DND-41 (cell line): ENCODE measurements at regions not wholly inside any gene's neighbourhood (a gene's known extent, or its start where the extent isn't known, plus 50 kb on each side); places are given as distances from the start of the nearest gene placed in this dataset.

ENCODE experiments used
- ATAC-seq: fragments of 200-7000 bp; cut with Tn5 transposase; 3 replicates; pipeline ENCODE4 v1.9.1; 2021; ENCODE audit warnings: low read depth; ENCODE audit not compliant: insufficient read depth
- DNase-seq: peaks from one replicate; pipeline ENCODE4 v3.0.0-alpha.2; 2020
- H2AFZ ChIP-seq: 2 replicates; pipeline ENCODE4 v1.6.0; 2012; ENCODE audit warnings: low read depth, low read length
- H3K27ac ChIP-seq: 2 replicates; pipeline ENCODE4 v1.5.1; 2012; ENCODE audit warnings: low read length, inconsistent platforms
- H3K27me3 ChIP-seq: fragments of 200-600 bp; sonication (generic); 2 replicates; pipeline ENCODE4 v1.6.0; 2012; ENCODE audit warnings: low read length, mild to moderate bottlenecking, inconsistent platforms; ENCODE audit not compliant: insufficient read depth, poor library complexity
- H3K36me3 ChIP-seq: 2 replicates; pipeline ENCODE4 v1.5.1; 2012; ENCODE audit warnings: low read length, inconsistent platforms; ENCODE audit not compliant: insufficient read depth
- H3K4me1 ChIP-seq: 2 replicates; pipeline ENCODE4 v1.5.1; 2012; ENCODE audit warnings: mild to moderate bottlenecking, low read length; ENCODE audit not compliant: insufficient read depth
- H3K4me2 ChIP-seq: 2 replicates; pipeline ENCODE4 v1.6.0; 2012; ENCODE audit warnings: mild to moderate bottlenecking, moderate library complexity, low read length, inconsistent platforms; ENCODE audit not compliant: insufficient read depth
- H3K4me3 ChIP-seq, 2 experiments: fragments of 200-600 bp in 1 of 2; shearing (Covaris generic) in 1 of 2; 2 replicates each; pipeline ENCODE4 v1.5.1; 2012 to 2016; ENCODE audit warnings: inconsistent platforms in 2 of 2, low read length in 2 of 2, mild to moderate bottlenecking in 2 of 2, low read depth in 1 of 2, moderate library complexity in 1 of 2
- H3K79me2 ChIP-seq: 2 replicates; pipeline ENCODE4 v1.6.0; 2012; ENCODE audit warnings: low read length, inconsistent platforms; ENCODE audit not compliant: insufficient read depth
- H3K9ac ChIP-seq: 2 replicates; pipeline ENCODE4 v1.6.0; 2012; ENCODE audit warnings: low read depth, mild to moderate bottlenecking, inconsistent platforms, low read length, moderate library complexity
- H3K9me3 ChIP-seq: 2 replicates; pipeline ENCODE4 v1.5.1; 2012; ENCODE audit warnings: low read length, moderate library complexity, mild to moderate bottlenecking, inconsistent platforms; ENCODE audit not compliant: insufficient read depth, severe bottlenecking
- H4K20me1 ChIP-seq: 2 replicates; pipeline ENCODE4 v1.6.0; 2012; ENCODE audit warnings: low read length; ENCODE audit not compliant: insufficient read depth
- CTCF ChIP-seq: IDR thresholded peaks from 2 replicates; pipeline ENCODE4 v1.5.1; 2012; ENCODE audit warnings: borderline replicate concordance, low read length, moderate library complexity, mild to moderate bottlenecking; ENCODE audit not compliant: poor library complexity, severe bottlenecking; ENCODE audit errors: extremely low read depth
- EZH2 ChIP-seq: IDR thresholded peaks from 3 replicates; pipeline ENCODE4 v1.6.1; 2012; ENCODE audit warnings: borderline replicate concordance, low read depth, mild to moderate bottlenecking, moderate library complexity, low read length, inconsistent platforms; ENCODE audit not compliant: severe bottlenecking

- no peaks in the 10 kb centered on the region for H4K20me1 ChIP-seq
- H3K27me3 ChIP-seq, result peaks cover 3% of the 10 kb centered on the region
- no peak overlapping the region for H3K9ac ChIP-seq
- ATAC-seq, result no peak
- H2AFZ ChIP-seq, result no peak overlapping the region
- no peaks in the 10 kb centered on the region for H3K36me3 ChIP-seq
- no peak overlapping the region for H3K27ac ChIP-seq
- no peak for DNase-seq
- no peak overlapping the region for H3K4me2 ChIP-seq
- peaks cover 3% of the 10 kb centered on the region for H3K9me3 ChIP-seq
- no peaks in the 10 kb centered on the region for H3K79me2 ChIP-seq
- H3K4me1 ChIP-seq, result peaks cover 2% of the 10 kb centered on the region; the same call in 1 of the 2 replicates
- no peak overlapping the region for H3K4me3 ChIP-seq
- no peak for TF ChIP-seq CTCF
- TF ChIP-seq EZH2, result no peak
Measured at GRCh38 chr2:190786404-190787166, 94.0 kb upstream of the GLS start.

- no peaks in the 10 kb centered on the region for H3K36me3 ChIP-seq
- TF ChIP-seq EZH2 (no peak), CTCF (no peak)
- no peak overlapping the region for H3K4me3 ChIP-seq
- H3K27me3 ChIP-seq, result peaks cover 3% of the 10 kb centered on the region
- peaks cover 5% of the 10 kb centered on the region; the same call in 1 of the 2 replicates for H3K4me1 ChIP-seq
- DNase-seq (no peak), ATAC-seq (no peak)
- peaks cover 3% of the 10 kb centered on the region for H3K9me3 ChIP-seq
- H3K79me2 ChIP-seq, result no peaks in the 10 kb centered on the region
- H3K4me2 ChIP-seq, result no peak overlapping the region
- H3K9ac ChIP-seq, result no peak overlapping the region
- H2AFZ ChIP-seq, result no peak overlapping the region
- H4K20me1 ChIP-seq, result no peaks in the 10 kb centered on the region
- no peak overlapping the region for H3K27ac ChIP-seq
Measured at GRCh38 chr2:190787743-190788235, 92.8 kb upstream of the GLS start.

GRCh38 chr2:190789074-190790004 lies 91.3 kb upstream of the GLS start:
- Histone ChIP-seq H3K4me3 (no peak overlapping the region), H2AFZ (no peak overlapping the region), H3K9me3 (no peaks in the 10 kb centered on the region), H3K27me3 (no peaks in the 10 kb centered on the region), H3K4me1 (peaks cover 5% of the 10 kb centered on the region; the same call in 1 of the 2 replicates), H4K20me1 (no peaks in the 10 kb centered on the region), H3K36me3 (no peaks in the 10 kb centered on the region), H3K27ac (no peak overlapping the region), H3K79me2 (no peaks in the 10 kb centered on the region), H3K4me2 (no peak overlapping the region), H3K9ac (no peak overlapping the region)
- TF ChIP-seq CTCF, result no peak
- TF ChIP-seq EZH2, result no peak
- ATAC-seq (no peak), DNase-seq (no peak)
